ENCODE measurements at regions not wholly inside any gene's neighbourhood (a gene's known extent, or its start where the extent isn't known, plus 50 kb on each side); places are given as distances from the start of the nearest gene placed in this dataset.

DNA sequence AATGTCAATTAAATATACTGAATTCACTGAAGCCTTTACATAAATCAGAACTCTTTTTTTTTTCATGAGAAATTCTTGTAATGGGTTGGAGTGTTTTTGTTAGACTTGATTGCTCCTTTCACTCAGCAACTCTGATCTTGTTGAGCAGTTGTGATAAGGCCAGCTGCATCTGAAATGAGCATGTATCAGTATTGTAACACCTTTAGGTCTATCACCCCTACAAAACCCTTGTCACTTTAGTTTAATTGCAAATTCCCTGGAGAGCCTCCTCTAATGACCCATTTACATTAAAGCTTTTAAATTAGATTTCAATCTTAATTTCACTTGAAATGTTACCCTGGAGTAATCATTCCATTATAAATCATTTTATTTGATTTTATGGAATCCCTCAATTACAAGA lies 346.8 kb upstream of the TCF4 start:
- no peaks in the 10 kb centered on the region for H3K27me3 ChIP-seq (ENCODE audit: control insufficient read depth, insufficient read depth, low read length)
- H3K9me3 ChIP-seq (ENCODE audit: control insufficient read depth, insufficient read depth, low read length) = no peaks in the 10 kb centered on the region
- no peaks in the 10 kb centered on the region for H3K36me3 ChIP-seq (ENCODE audit: control insufficient read depth, insufficient read depth, low read length)
- DNase-seq (ENCODE audit: low read depth, low spot score) = no peak
- no peaks in the 10 kb centered on the region for H3K4me1 ChIP-seq (ENCODE audit: control insufficient read depth, insufficient read depth, low read length)
- H3K27ac ChIP-seq (ENCODE audit: low read length) = no peak overlapping the region
- no peak overlapping the region for H3K4me3 ChIP-seq (ENCODE audit: low read length)

DNA sequence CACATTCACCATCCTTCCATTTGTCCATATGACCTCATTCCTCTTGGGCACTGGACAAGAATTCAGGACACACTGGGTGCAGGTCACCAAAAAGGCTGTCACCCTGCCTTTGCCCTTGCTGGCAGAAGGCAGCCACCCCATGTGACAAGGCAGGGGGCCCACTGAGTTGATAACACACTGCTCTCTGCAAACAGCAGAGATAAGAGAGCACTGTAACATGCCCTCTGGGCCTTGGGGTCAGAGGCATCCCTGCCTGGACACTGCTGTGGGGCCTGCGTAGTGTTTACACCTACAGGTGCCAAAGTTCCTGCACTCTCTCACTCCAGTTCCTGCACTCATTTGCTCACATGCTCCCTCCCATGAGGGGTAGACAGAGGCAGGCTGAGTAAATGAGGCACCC lies 344.7 kb upstream of the TCF4 start:
- DNase-seq (ENCODE audit: low read depth, low spot score) = no peak
- no peaks in the 10 kb centered on the region for H3K4me1 ChIP-seq (ENCODE audit: control insufficient read depth, insufficient read depth, low read length)
- no peak overlapping the region for H3K27ac ChIP-seq (ENCODE audit: low read length)
- H3K9me3 ChIP-seq (ENCODE audit: control insufficient read depth, insufficient read depth, low read length) = no peaks in the 10 kb centered on the region
- no CpG with 5 or more reads among the region's 1 CpG for WGBS (ENCODE audit: insufficient coverage, insufficient read length)
- no peak overlapping the region for H3K4me3 ChIP-seq (ENCODE audit: low read length)
- H3K27me3 ChIP-seq (ENCODE audit: control insufficient read depth, insufficient read depth, low read length) = no peaks in the 10 kb centered on the region
- H3K36me3 ChIP-seq (ENCODE audit: control insufficient read depth, insufficient read depth, low read length) = no peaks in the 10 kb centered on the region

DNA sequence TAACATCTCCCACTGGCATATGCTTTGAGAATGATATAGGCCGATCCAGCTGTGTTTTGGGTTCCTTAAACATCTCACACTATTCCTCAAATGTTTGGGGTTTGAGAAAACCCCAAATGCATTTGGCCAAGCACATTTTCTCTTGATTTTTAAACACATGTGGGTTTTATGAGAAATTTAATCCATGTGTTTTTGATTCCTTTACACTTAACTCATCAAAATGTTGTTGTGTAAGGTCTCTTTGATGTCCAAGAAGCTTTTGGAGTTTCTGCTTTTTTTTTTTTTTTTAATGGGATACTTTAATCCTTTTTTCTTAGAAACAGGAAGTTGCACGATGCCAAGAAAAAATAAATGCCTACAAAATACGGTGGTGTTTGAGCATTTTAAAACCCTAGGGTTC lies 339.8 kb upstream of the TCF4 start:
- no peaks in the 10 kb centered on the region for H3K4me1 ChIP-seq (ENCODE audit: control insufficient read depth, insufficient read depth, low read length)
- WGBS (ENCODE audit: insufficient coverage, insufficient read length) = no CpG with 5 or more reads among the region's 3 CpGs
- no peak overlapping the region for H3K4me3 ChIP-seq (ENCODE audit: low read length)
- no peak for DNase-seq (ENCODE audit: low read depth, low spot score)
- H3K27ac ChIP-seq (ENCODE audit: low read length) = no peak overlapping the region
- no peaks in the 10 kb centered on the region for H3K36me3 ChIP-seq (ENCODE audit: control insufficient read depth, insufficient read depth, low read length)
- no peaks in the 10 kb centered on the region for H3K27me3 ChIP-seq (ENCODE audit: control insufficient read depth, insufficient read depth, low read length)
- H3K9me3 ChIP-seq (ENCODE audit: control insufficient read depth, insufficient read depth, low read length) = no peaks in the 10 kb centered on the region

DNA sequence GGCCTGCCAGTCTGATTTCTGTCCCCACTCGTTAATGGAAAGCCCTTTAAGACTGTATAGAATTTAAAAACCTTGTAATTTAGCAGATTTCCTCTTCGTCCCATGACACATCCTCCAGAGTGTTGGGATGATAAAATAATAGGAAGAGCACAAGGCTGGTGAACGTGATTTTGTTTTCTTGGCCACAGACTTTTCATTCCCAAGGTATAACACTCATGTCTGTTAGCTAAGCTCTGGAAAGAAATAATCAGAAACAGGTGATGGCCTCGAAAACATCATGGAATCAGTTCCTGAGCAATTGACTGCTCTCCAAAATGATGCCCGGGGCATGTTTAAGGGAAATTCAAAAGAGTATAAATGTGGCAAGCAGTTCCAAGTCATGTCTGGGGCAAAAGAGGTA lies 337.8 kb upstream of the TCF4 start:
- Histone ChIP-seq H3K36me3 (ENCODE audit: control insufficient read depth, insufficient read depth, low read length) (no peaks in the 10 kb centered on the region), H3K9me3 (ENCODE audit: control insufficient read depth, insufficient read depth, low read length) (no peaks in the 10 kb centered on the region), H3K4me1 (ENCODE audit: control insufficient read depth, insufficient read depth, low read length) (no peaks in the 10 kb centered on the region), H3K27me3 (ENCODE audit: control insufficient read depth, insufficient read depth, low read length) (no peaks in the 10 kb centered on the region), H3K27ac (ENCODE audit: low read length) (no peak overlapping the region), H3K4me3 (ENCODE audit: low read length) (no peak overlapping the region)
- DNase-seq (ENCODE audit: low read depth, low spot score) = no peak
- no CpG with 5 or more reads among the region's 5 CpGs for WGBS (ENCODE audit: insufficient coverage, insufficient read length)

DNA sequence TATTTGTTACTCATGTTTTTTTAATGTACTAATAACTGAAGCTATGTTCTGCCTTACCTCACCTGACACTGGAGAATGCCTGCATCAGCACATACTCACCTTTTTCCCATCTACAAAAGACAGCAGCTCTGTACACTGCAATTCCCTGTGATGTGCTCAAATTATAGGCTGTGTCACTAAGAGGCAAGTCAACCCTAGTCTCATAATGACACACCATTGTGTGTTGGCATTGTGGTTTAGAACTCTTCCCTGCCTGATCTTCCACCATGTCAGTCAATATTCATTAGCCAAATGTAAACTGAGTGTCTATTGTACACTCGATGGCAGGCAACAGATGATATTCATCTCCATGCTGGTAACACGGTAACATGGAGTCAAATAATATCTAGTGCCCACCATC lies 332.1 kb upstream of the TCF4 start:
- Histone ChIP-seq H3K9me3 (ENCODE audit: control insufficient read depth, insufficient read depth, low read length) (no peaks in the 10 kb centered on the region), H3K4me3 (ENCODE audit: low read length) (no peak overlapping the region), H3K36me3 (ENCODE audit: control insufficient read depth, insufficient read depth, low read length) (no peaks in the 10 kb centered on the region), H3K27ac (ENCODE audit: low read length) (no peak overlapping the region), H3K27me3 (ENCODE audit: control insufficient read depth, insufficient read depth, low read length) (no peaks in the 10 kb centered on the region), H3K4me1 (ENCODE audit: control insufficient read depth, insufficient read depth, low read length) (no peaks in the 10 kb centered on the region)
- WGBS (ENCODE audit: insufficient coverage, insufficient read length) = no CpG with 5 or more reads among the region's 2 CpGs
- no peak for DNase-seq (ENCODE audit: low read depth, low spot score)

DNA sequence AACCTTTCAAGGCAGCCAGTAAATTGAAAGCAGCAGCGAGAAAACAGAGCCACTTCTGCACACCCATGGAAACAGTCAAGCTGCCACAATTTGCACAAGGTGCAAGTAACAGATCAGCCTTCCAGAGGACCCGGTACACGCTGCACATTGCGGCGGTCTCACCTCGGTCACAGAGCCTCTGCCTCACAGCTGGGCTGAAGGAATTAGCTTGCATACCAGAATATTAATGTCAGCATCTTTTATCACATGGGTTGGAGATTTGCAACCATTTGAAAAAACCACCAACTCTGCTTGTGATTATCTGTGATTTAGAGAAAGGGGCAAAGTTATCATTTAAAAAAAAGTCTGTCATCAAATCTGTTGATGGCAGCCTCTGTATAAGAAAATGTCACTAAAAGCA lies 330.5 kb upstream of the TCF4 start:
- H3K27me3 ChIP-seq (ENCODE audit: control insufficient read depth, insufficient read depth, low read length) = no peaks in the 10 kb centered on the region
- no peaks in the 10 kb centered on the region for H3K9me3 ChIP-seq (ENCODE audit: control insufficient read depth, insufficient read depth, low read length)
- no CpG with 5 or more reads among the region's 6 CpGs for WGBS (ENCODE audit: insufficient coverage, insufficient read length)
- no peak for DNase-seq (ENCODE audit: low read depth, low spot score)
- H3K27ac ChIP-seq (ENCODE audit: low read length) = no peak overlapping the region
- H3K36me3 ChIP-seq (ENCODE audit: control insufficient read depth, insufficient read depth, low read length) = no peaks in the 10 kb centered on the region
- H3K4me1 ChIP-seq (ENCODE audit: control insufficient read depth, insufficient read depth, low read length) = no peaks in the 10 kb centered on the region
- H3K4me3 ChIP-seq (ENCODE audit: low read length) = no peak overlapping the region

DNA sequence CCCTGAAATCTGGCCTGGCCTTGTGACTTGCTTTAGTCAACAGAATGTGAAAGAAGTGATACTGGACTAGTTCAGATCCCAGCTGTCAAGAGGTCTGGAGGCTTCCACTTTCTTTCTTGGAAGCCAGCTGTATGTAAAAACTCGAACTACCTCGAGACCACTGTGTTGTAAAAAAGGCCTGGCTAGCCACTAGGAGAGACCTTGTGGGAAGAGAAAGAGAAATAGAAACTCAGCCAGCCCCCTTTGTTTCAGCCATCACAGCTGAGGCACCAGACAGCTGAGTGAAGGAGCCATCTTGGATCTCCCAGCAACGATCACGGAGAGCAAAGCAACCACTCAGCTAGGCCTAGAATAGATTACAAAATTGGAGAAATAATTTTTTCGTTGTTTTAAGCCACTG lies 324.9 kb upstream of the TCF4 start:
- WGBS (ENCODE audit: insufficient coverage, insufficient read length) = no CpG with 5 or more reads among the region's 5 CpGs
- Histone ChIP-seq H3K9me3 (ENCODE audit: control insufficient read depth, insufficient read depth, low read length) (no peaks in the 10 kb centered on the region), H3K27me3 (ENCODE audit: control insufficient read depth, insufficient read depth, low read length) (no peaks in the 10 kb centered on the region), H3K27ac (ENCODE audit: low read length) (no peak overlapping the region), H3K4me3 (ENCODE audit: low read length) (no peak overlapping the region), H3K36me3 (ENCODE audit: control insufficient read depth, insufficient read depth, low read length) (no peaks in the 10 kb centered on the region), H3K4me1 (ENCODE audit: control insufficient read depth, insufficient read depth, low read length) (no peaks in the 10 kb centered on the region)
- no peak for DNase-seq (ENCODE audit: low read depth, low spot score)

DNA sequence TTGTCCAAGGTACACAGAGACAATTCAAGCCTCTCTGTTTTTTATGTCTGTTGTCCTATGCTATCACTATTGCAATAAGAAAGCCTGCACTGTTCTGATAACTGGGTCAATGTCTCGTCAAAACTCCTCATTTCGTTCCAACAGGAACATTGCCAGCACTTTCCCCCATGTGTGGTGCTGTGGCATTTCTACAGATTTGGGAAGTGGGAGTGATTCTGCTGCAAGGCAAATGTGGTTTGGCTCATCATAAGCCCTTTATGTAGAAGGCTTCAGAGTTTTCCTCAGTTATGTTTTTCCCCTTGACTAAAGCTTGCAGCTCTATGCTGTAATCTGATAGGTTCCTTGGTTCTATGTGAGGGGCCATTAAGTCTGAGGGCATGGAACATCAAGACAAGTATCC lies 324.1 kb upstream of the TCF4 start:
- H3K27me3 ChIP-seq (ENCODE audit: control insufficient read depth, insufficient read depth, low read length) = no peaks in the 10 kb centered on the region
- H3K4me1 ChIP-seq (ENCODE audit: control insufficient read depth, insufficient read depth, low read length) = no peaks in the 10 kb centered on the region
- no CpG with 5 or more reads among the region's 2 CpGs for WGBS (ENCODE audit: insufficient coverage, insufficient read length)
- no peaks in the 10 kb centered on the region for H3K9me3 ChIP-seq (ENCODE audit: control insufficient read depth, insufficient read depth, low read length)
- H3K36me3 ChIP-seq (ENCODE audit: control insufficient read depth, insufficient read depth, low read length) = no peaks in the 10 kb centered on the region
- no peak overlapping the region for H3K27ac ChIP-seq (ENCODE audit: low read length)
- H3K4me3 ChIP-seq (ENCODE audit: low read length) = no peak overlapping the region
- no peak for DNase-seq (ENCODE audit: low read depth, low spot score)

DNA sequence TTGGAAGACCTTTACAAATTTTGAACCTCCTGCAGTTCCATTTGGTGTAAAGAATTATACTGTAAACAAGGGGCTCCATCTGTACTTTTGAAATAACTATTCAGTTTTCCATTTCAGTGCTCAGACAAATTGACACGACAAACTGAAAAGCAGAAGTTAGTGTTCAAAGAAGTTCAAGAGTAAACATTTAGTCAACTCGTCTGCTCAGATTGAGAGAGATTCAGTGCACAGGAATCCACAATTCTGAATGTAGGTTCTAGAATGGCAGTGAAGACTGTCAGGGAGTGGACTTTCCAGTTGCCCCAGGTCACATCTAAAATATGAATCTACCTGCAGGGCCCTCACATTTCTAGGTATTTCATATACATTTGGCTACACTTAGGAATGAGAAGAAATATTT lies 322.3 kb upstream of the TCF4 start:
- no peak for DNase-seq (ENCODE audit: low read depth, low spot score)
- WGBS (ENCODE audit: insufficient coverage, insufficient read length) = no CpG with 5 or more reads among the region's 2 CpGs
- Histone ChIP-seq H3K4me3 (ENCODE audit: low read length) (no peak overlapping the region), H3K4me1 (ENCODE audit: control insufficient read depth, insufficient read depth, low read length) (no peaks in the 10 kb centered on the region), H3K27ac (ENCODE audit: low read length) (no peak overlapping the region), H3K27me3 (ENCODE audit: control insufficient read depth, insufficient read depth, low read length) (no peaks in the 10 kb centered on the region), H3K9me3 (ENCODE audit: control insufficient read depth, insufficient read depth, low read length) (no peaks in the 10 kb centered on the region), H3K36me3 (ENCODE audit: control insufficient read depth, insufficient read depth, low read length) (no peaks in the 10 kb centered on the region)

DNA sequence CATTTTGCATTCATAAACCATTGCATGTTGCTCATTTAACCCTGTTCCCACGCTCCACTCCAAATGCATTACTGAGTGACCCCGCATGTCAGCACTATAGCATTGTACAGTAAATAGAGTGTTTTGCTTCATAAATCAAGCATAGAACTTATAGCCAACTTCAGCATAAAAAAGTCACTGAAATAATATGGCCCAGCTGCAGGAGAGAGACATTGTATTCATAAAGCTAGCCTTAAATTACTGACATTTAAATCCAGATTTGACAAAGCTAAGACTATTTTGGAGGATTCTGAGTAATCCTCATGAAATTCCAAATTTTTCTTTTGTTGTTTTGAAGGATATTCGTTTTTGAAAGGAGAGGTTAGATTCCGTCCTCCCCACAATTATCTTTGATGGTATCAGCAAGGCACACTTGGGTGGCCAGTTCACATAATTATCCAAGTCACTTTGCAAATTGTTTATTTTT lies 320.9 kb upstream of the TCF4 start:
- Histone ChIP-seq H3K4me3 (ENCODE audit: low read length) (no peak overlapping the region), H3K27ac (ENCODE audit: low read length) (no peak overlapping the region), H3K9me3 (ENCODE audit: control insufficient read depth, insufficient read depth, low read length) (no peaks in the 10 kb centered on the region), H3K36me3 (ENCODE audit: control insufficient read depth, insufficient read depth, low read length) (no peaks in the 10 kb centered on the region), H3K4me1 (ENCODE audit: control insufficient read depth, insufficient read depth, low read length) (no peaks in the 10 kb centered on the region), H3K27me3 (ENCODE audit: control insufficient read depth, insufficient read depth, low read length) (no peaks in the 10 kb centered on the region)
- WGBS (ENCODE audit: insufficient coverage, insufficient read length) = no CpG with 5 or more reads among the region's 4 CpGs
- no peak for DNase-seq (ENCODE audit: low read depth, low spot score)

DNA sequence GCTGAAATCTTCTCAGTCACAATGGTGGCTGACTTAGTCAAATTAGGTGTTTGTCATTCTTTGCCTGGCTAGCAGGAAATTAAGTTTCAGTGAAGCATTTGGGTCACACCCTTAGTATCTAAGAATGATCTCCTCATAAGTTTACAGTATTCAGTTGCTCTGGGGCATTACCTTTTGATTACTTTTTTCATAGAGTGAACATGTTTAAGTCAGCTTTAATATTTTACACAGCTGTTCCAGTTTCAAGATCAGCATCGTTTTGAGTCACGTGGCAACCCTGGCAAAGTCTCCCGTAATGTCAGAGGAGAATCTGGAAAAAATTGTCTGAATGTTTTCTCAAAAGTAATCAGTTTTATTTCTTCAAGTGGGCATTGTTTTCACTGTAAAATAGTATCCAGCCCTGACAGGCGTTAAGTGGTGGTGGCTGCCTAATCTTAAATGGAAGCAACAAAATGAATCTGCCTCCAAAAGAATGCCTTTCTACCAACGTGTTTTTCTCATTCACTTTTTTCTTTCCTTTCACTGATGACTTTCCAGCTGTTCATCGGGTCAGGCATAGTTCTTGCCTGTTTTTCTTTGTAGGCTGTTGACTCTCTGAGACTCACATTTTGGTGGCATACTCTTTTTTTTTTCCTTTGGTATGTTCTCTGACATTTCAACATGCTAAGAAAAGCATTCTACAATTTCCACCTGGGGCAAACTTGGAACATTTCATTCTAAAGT lies 319.6 kb upstream of the TCF4 start:
- Histone ChIP-seq H3K9me3 (ENCODE audit: control insufficient read depth, insufficient read depth, low read length) (no peaks in the 10 kb centered on the region), H3K4me1 (ENCODE audit: control insufficient read depth, insufficient read depth, low read length) (no peaks in the 10 kb centered on the region), H3K4me3 (ENCODE audit: low read length) (no peak overlapping the region), H3K36me3 (ENCODE audit: control insufficient read depth, insufficient read depth, low read length) (no peaks in the 10 kb centered on the region), H3K27ac (ENCODE audit: low read length) (no peak overlapping the region), H3K27me3 (ENCODE audit: control insufficient read depth, insufficient read depth, low read length) (no peaks in the 10 kb centered on the region)
- DNase-seq (ENCODE audit: low read depth, low spot score) = no peak
- no CpG with 5 or more reads among the region's 6 CpGs for WGBS (ENCODE audit: insufficient coverage, insufficient read length)
